Astrocyte (in vitro differentiated cells and primary cell): ENCODE measurements at regions not wholly inside any gene's neighbourhood (a gene's known extent, or its start where the extent isn't known, plus 50 kb on each side); places are given as distances from the start of the nearest gene placed in this dataset.
"Not testable (repeated sequence)": the region's sequence is repeated elsewhere in the genome, so short reads cannot be mapped to it uniquely, and the experiment has no call there.

Experiments used
- DNase-seq: peaks from one replicate; pipeline ENCODE4 v3.0.0-alpha.2; 2010; ENCODE audit warnings: low read depth
- FAIRE-seq: peaks from 2 replicates; lab custom pipeline; 2011; peaks lifted over from hg19 to GRCh38; lab: Jason Lieb, UNC
- H2AFZ ChIP-seq: 2 replicates; pipeline ENCODE4 v1.6.0; 2012; ENCODE audit warnings: low read depth, low read length, inconsistent platforms
- H3K27ac ChIP-seq: 2 replicates; pipeline ENCODE4 v1.5.1; 2011; ENCODE audit warnings: low read depth, low read length, inconsistent platforms
- H3K27me3 ChIP-seq: 2 replicates; pipeline ENCODE4 v1.6.0; 2011; ENCODE audit warnings: low read length, inconsistent platforms; ENCODE audit not compliant: insufficient read depth
- H3K36me3 ChIP-seq: 2 replicates; pipeline ENCODE4 v1.5.1; 2011; ENCODE audit warnings: low read length, inconsistent platforms; ENCODE audit not compliant: insufficient read depth
- H3K4me1 ChIP-seq: 2 replicates; pipeline ENCODE4 v1.5.1; 2011; ENCODE audit warnings: low read length, inconsistent platforms; ENCODE audit not compliant: insufficient read depth
- H3K4me2 ChIP-seq: 2 replicates; pipeline ENCODE4 v1.6.0; 2012; ENCODE audit warnings: low read length, inconsistent platforms
- H3K4me3 ChIP-seq: 2 replicates; pipeline ENCODE4 v1.5.1; 2011; ENCODE audit warnings: low read depth, mild to moderate bottlenecking, low read length, inconsistent platforms; ENCODE audit not compliant: insufficient read depth
- H3K79me2 ChIP-seq: 2 replicates; pipeline ENCODE4 v1.6.0; 2012; ENCODE audit warnings: mild to moderate bottlenecking, low read length, inconsistent platforms; ENCODE audit not compliant: insufficient read depth
- H3K9ac ChIP-seq: 2 replicates; pipeline ENCODE4 v1.6.0; 2012; ENCODE audit warnings: mild to moderate bottlenecking, low read length, inconsistent platforms
- H3K9me3 ChIP-seq: 2 replicates; pipeline ENCODE4 v1.5.1; 2012; ENCODE audit warnings: low read depth, mild to moderate bottlenecking, low read length, inconsistent platforms; ENCODE audit not compliant: insufficient read depth
- H4K20me1 ChIP-seq: 2 replicates; pipeline ENCODE4 v1.6.0; 2012; ENCODE audit warnings: low read length, inconsistent platforms; ENCODE audit not compliant: insufficient read depth
- H3K27ac Mint-ChIP-seq: one replicate; pipeline ENCODE4 v1.8.0; 2021; ENCODE audit warnings: mild to moderate bottlenecking, mixed read lengths; ENCODE audit not compliant: unreplicated experiment
- H3K27me3 Mint-ChIP-seq: one replicate; pipeline ENCODE4 v1.8.0; 2021; ENCODE audit warnings: low read depth, mixed read lengths; ENCODE audit not compliant: unreplicated experiment
- H3K36me3 Mint-ChIP-seq: one replicate; pipeline ENCODE4 v1.8.0; 2021; ENCODE audit warnings: low read depth, mixed read lengths; ENCODE audit not compliant: unreplicated experiment
- H3K4me1 Mint-ChIP-seq: one replicate; pipeline ENCODE4 v1.8.0; 2021; ENCODE audit warnings: low read depth, mixed read lengths; ENCODE audit not compliant: unreplicated experiment
- H3K4me3 Mint-ChIP-seq: one replicate; pipeline ENCODE4 v1.8.0; 2021; ENCODE audit warnings: mild to moderate bottlenecking, moderate library complexity, mixed read lengths; ENCODE audit not compliant: unreplicated experiment
- H3K9me3 Mint-ChIP-seq: one replicate; pipeline ENCODE4 v1.8.0; 2021; ENCODE audit warnings: mild to moderate bottlenecking, mixed read lengths; ENCODE audit not compliant: unreplicated experiment
- CTCF ChIP-seq: IDR thresholded peaks from 2 replicates; pipeline ENCODE4 v1.5.1; 2011; ENCODE audit warnings: low read depth, mild to moderate bottlenecking, inconsistent platforms, low read length, moderate library complexity; ENCODE audit not compliant: insufficient read depth
- EZH2 ChIP-seq: IDR thresholded peaks from 2 replicates; pipeline ENCODE4 v1.6.1; 2012; ENCODE audit warnings: mild to moderate bottlenecking, low read length, inconsistent platforms; ENCODE audit not compliant: insufficient read depth

- H3K9ac ChIP-seq, H3K9me3 ChIP-seq, H3K36me3 ChIP-seq, H3K4me3 Mint-ChIP-seq, H3K4me1 Mint-ChIP-seq, H3K27ac ChIP-seq, H4K20me1 ChIP-seq, H3K36me3 Mint-ChIP-seq, H3K27me3 Mint-ChIP-seq, H3K79me2 ChIP-seq, FAIRE-seq, H3K4me2 ChIP-seq, H3K27ac Mint-ChIP-seq, DNase-seq, H3K4me3 ChIP-seq, H3K27me3 ChIP-seq, H3K4me1 ChIP-seq, H3K9me3 Mint-ChIP-seq, H2AFZ ChIP-seq: not testable (repeated sequence)
These were observed 247.5 kb downstream of the LIPI start for GRCh38 chr21:13963259-13963658.

- no peak for FAIRE-seq
- Mint-ChIP-seq H3K9me3 (peaks cover 9% of the 10 kb centered on the region), H3K4me3 (no peak overlapping the region)
These were observed 273.5 kb downstream of the LIPI start for GRCh38 chr21:13937236-13937635.

GRCh38 chr21:13936033-13936937 is 274.5 kb downstream of the LIPI start:
- not testable (repeated sequence) for H3K27ac Mint-ChIP-seq, H3K27me3 Mint-ChIP-seq, H3K4me1 ChIP-seq, H3K36me3 ChIP-seq, H3K9me3 ChIP-seq, DNase-seq, H3K4me3 Mint-ChIP-seq, H3K27ac ChIP-seq, H3K4me1 Mint-ChIP-seq, H3K79me2 ChIP-seq, H3K4me2 ChIP-seq, H4K20me1 ChIP-seq, H2AFZ ChIP-seq, H3K27me3 ChIP-seq, FAIRE-seq, H3K4me3 ChIP-seq, H3K9me3 Mint-ChIP-seq, H3K9ac ChIP-seq
- peaks cover 20% of the 10 kb centered on the region for H3K36me3 Mint-ChIP-seq

More at GRCh38 chr21:13937236-13937635, 273.5 kb downstream of the LIPI start:
- H3K36me3 ChIP-seq = no peaks in the 10 kb centered on the region
- no peaks in the 10 kb centered on the region for H4K20me1 ChIP-seq
- Mint-ChIP-seq H3K27ac (no peak overlapping the region), H3K36me3 (peaks cover 20% of the 10 kb centered on the region), H3K27me3 (no peaks in the 10 kb centered on the region), H3K4me1 (peaks cover 3% of the 10 kb centered on the region)
- H3K4me1 ChIP-seq = no peaks in the 10 kb centered on the region
- DNase-seq = no peak
- no peak overlapping the region for H3K9ac ChIP-seq
- TF ChIP-seq CTCF (no peak), EZH2 (no peak)
- no peak overlapping the region for H2AFZ ChIP-seq
- no peak overlapping the region for H3K27ac ChIP-seq
- no peak overlapping the region for H3K4me2 ChIP-seq
- no peaks in the 10 kb centered on the region for H3K9me3 ChIP-seq
- no peaks in the 10 kb centered on the region for H3K27me3 ChIP-seq
- H3K79me2 ChIP-seq = no peaks in the 10 kb centered on the region
- no peak overlapping the region for H3K4me3 ChIP-seq

GRCh38 chr21:13935396-13936032 is 275.2 kb downstream of the LIPI start:
- not testable (repeated sequence) for H3K79me2 ChIP-seq, H4K20me1 ChIP-seq, H3K27ac ChIP-seq, H3K9ac ChIP-seq, H3K27ac Mint-ChIP-seq, FAIRE-seq, H3K9me3 ChIP-seq, H2AFZ ChIP-seq, H3K4me3 ChIP-seq, H3K4me1 ChIP-seq, H3K4me1 Mint-ChIP-seq, H3K36me3 ChIP-seq, H3K4me3 Mint-ChIP-seq, DNase-seq, H3K27me3 Mint-ChIP-seq, H3K4me2 ChIP-seq, H3K9me3 Mint-ChIP-seq, H3K27me3 ChIP-seq
- peaks cover 20% of the 10 kb centered on the region for H3K36me3 Mint-ChIP-seq

- H2AFZ ChIP-seq, H3K27me3 ChIP-seq, FAIRE-seq, H3K27ac ChIP-seq, H3K9ac ChIP-seq, H3K4me3 Mint-ChIP-seq, H3K79me2 ChIP-seq, DNase-seq, H3K4me3 ChIP-seq, H3K9me3 Mint-ChIP-seq, H3K27ac Mint-ChIP-seq, H3K36me3 ChIP-seq, H3K4me1 Mint-ChIP-seq, H3K4me1 ChIP-seq, H3K27me3 Mint-ChIP-seq, H4K20me1 ChIP-seq, H3K9me3 ChIP-seq, H3K4me2 ChIP-seq: not testable (repeated sequence)
- peaks cover 20% of the 10 kb centered on the region for H3K36me3 Mint-ChIP-seq
These were observed 275.8 kb downstream of the LIPI start for GRCh38 chr21:13934887-13935342.
